Inflammatory macrophage (primary cell): ENCODE measurements at regions not wholly inside any gene's neighbourhood (a gene's known extent, or its start where the extent isn't known, plus 50 kb on each side); places are given as distances from the start of the nearest gene placed in this dataset.

Experiments
- DNase-seq, 2 donors: peaks; one replicate each; pipeline ENCODE4 v3.0.0-alpha.2; 2020 to 2022

DNA sequence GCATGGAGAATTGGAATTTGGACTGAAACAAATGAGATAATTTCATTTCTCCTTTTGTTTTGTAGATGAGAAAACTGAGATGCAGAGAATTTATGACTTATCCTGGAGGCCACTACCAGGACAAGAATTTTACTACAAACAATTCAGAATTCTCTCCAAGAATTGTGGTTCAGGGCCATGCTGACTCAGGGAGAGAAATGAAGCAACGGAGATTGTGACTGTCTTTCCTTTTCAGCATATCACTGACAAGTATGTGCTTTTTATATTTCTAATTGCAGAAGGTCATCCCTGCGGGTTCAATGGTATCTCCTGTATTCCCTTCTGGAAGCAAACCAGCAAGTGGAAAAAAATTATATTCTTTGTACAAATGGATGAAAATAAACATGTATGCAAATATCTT lies 170.8 kb upstream of the MITF start:
- DNase-seq, result no peak

DNA sequence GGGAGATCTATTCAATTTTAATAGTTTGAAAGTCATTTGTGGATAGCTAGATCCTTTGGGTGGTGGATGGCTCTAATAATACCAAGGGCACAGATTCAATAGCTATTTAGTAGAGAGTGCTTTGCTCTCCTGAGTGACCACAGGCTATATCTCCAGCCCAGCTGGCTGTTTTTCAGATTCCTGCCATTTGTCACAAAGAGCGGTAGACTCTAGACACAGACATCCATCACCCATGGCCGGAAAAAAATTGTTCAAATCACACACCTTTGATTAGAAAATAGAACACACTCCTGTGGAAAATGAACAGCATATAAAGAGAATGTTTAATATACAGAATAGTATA lies 171.6 kb upstream of the MITF start:
- DNase-seq, result no peak

DNA sequence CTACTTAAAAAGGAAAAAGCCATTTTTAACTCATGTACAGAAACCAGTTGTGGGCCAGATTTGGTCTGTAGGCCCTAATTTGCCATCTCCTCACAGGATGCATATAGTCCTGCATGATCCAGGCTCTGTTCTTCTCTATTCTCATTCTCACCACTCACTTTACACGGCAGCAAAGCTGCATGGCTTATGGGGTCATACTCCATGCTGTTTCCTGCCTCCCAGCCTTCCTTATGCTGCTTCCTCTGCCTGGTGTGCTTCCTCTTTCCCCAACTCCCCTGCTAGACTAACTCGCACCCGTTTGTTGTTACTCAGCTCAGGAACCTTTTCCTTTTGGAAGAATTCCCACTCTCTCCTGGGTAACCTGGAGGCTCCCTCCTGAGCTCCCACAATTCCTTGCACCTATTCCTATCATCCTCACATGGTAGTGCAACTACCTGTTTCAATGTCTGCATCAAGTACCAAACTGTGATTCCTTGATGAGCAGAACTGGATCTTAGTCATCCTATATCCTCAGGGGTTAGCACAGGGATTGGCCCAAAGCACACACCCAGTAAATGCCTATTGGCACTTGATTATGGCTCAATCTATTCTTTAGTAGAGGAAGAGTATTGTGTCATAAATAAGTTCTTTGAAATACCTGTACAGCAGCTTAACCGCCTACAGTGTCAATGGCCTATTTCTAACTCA lies 172.1 kb upstream of the MITF start:
- peak; percentile 44 to 46 for DNase-seq

DNA sequence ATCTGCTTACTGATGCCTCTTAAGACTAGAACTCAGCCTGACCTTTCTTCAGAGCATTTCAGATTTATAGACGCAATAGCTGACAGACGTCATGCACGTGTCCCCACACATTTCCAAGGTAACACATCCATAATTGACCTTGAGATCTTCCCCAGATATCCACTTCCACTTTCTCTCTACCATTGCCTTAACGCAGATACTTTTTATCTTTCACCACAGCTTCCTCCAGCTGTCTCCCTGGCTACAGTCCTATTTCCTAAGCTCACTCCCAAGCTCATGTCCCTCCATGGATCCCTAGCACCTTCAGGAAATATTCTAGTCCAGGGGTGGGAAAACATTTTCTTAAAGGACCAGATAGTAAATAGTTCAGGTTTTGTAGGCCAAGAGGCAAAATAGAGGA lies 173.0 kb upstream of the MITF start:
- peak; percentile 16 to 29 for DNase-seq

- no peak for DNase-seq
Observed at GRCh38 chr3:69565316-69565715, 173.9 kb upstream of the MITF start.

GRCh38 chr3:69563981-69564380 lies 175.3 kb upstream of the MITF start:
- peak; percentile 60 to 67 for DNase-seq

- DNase-seq, result peak in 1 of 2 donors; percentile 8
Observed at GRCh38 chr3:69563151-69563550, 176.1 kb upstream of the MITF start.

DNA sequence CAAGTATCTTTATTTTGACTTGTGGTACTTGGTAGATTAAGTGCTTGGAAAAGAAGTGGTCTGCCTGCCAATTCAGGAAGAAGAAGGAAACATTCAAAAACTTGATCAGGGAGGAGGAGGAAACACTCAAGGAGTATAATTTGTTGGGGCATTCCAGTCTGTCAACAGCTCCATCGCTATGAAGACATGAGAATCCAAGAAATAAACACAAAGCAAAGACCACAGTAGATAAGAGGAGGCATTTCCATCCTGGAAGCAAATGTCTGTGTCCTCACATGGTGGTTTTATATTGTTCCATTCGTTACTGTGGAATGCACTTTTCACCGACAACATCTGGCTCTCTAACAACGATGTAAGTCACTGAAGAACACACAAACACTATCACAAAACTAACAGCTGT lies 176.1 kb upstream of the FRMD4B start:
- no peak for DNase-seq

DNA sequence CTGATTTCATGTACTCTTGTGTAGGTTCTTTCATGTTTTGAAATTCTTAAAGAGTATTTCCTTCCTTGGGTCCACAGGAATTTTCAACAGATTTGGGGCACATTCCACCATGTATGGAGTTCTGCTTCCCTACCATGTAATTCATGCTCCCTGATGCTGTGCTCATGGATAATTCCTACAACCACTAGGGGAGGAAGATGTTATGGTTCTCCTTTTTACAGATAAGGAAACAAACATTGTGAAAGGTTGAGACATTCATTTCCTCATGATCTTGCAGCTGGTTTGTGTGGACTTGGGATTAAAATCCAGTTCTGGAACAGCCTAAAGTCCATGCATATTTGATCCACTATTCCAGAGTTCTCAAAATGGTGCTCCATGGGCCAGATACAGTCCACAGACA lies 174.9 kb upstream of the FRMD4B start:
- peak; percentile 78 to 84 for DNase-seq

DNA sequence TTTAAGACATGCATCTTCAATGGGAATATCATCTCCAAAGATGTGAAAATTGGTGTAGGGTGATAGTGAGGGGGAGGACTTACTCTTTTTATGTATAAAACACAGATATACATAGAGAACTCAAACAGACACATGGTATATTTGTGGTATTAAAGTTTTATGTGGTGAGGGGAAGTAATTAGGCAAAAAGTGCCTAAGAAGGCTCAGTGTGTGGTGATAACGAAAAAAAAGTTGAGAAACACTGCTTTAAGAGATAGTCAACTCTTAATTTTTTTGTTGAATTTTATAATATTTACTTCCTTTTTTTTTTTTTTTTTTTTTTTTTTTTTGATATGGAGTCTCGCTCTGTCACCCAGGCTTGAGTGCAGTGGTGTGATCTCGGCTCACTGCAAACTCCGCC lies 174.2 kb upstream of the FRMD4B start:
- peak in 1 of 2 donors; percentile 40 for DNase-seq

- DNase-seq, result peak; percentile 93 to 97
Observed at GRCh38 chr3:69558912-69559311, 173.0 kb upstream of the FRMD4B start.

- no peak for DNase-seq
Observed at GRCh38 chr3:69554576-69554975, 168.7 kb upstream of the FRMD4B start.

DNA sequence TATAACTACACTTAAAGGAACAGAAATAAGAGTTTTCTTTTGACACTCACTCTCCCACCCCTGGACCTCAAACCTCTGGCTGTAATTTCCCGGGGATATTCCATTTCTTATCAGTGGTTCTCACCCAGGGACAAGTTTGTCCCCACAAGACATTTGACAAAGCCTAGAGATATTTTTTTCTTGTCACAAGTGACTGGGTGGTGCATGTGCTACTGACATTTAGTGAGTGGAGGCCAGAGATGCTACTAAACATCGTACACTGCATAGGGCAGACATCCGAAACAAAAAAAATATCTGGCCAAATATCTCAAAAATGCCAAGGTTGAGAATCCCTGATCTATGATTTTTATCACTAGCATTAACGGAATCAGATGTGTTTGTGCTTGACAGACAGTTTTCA lies 168.0 kb upstream of the FRMD4B start:
- no peak for DNase-seq

GRCh38 chr3:69547461-69547880 lies 161.6 kb upstream of the FRMD4B start:
- peak; percentile 77 to 86 for DNase-seq

DNA sequence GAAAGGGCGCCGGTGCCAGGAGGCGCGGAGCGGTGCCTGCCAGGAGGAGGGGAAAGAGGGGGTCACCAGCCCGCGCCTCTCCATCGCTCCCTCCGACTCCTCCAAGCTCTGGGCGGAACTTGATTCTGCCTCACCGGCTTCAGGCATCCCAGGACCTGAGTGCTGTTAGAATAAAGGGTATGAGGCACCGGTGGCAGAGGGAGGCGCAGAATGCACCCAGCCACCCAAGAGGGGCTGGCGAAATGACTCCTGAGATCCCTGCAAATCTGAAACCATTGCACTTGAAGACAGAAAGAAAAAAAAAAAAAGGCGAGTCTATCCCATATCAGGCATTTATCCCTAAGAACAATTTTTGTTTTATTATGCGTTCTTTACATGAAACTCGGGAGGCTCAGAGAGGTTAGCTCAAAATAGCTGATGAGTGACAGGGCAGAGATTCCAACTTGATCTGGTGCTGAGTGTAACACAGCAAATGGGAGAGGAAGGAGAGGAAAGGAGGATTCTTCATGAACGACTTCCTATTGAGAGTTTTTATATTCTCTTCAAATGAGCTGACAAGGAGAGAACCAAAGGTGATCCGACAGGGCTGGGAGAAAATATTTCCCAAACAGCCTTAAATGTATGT lies 157.0 kb upstream of the FRMD4B start:
- peak in 1 of 2 donors; percentile 8 for DNase-seq

DNA sequence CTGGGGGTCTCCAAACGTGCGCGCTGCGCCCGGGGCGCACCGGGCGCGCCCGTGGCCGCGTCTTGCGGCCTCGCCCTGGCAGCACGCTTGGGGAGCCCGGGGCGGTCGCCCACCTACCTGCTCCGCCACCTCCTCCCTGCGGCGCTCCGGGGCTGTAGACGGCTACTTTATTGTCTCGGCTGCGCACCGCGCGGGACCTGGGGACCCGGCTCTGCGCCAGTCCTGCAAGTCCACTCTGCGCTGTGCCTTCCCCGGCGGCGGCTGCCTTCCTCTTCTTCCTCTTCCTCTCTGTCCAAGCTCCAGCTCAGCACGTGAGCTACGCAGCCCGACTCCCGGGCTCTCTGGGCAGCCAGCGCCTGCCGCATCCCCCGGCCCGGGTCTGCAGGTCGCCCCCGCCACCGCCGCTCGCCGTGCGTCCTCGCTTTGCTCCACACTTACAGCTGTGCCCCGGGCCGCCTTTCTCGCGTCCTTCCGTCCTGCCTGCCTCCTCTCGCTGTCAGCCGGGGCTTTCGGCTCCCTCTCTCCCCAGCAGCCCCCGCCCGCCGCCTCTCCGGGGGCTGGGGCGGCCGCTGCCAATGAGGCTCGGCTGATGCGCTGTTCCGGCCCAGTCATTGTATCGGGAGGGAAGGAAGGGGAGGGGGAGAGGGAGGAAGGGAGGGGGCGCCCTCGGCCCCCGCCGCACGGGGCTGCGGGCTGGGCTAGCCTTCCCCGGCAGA lies 156.4 kb upstream of the FRMD4B start:
- peak; percentile 58 to 72 for DNase-seq

GRCh38 chr3:69541711-69542088 lies 155.8 kb upstream of the FRMD4B start:
- peak; percentile 78 to 95 for DNase-seq

DNA sequence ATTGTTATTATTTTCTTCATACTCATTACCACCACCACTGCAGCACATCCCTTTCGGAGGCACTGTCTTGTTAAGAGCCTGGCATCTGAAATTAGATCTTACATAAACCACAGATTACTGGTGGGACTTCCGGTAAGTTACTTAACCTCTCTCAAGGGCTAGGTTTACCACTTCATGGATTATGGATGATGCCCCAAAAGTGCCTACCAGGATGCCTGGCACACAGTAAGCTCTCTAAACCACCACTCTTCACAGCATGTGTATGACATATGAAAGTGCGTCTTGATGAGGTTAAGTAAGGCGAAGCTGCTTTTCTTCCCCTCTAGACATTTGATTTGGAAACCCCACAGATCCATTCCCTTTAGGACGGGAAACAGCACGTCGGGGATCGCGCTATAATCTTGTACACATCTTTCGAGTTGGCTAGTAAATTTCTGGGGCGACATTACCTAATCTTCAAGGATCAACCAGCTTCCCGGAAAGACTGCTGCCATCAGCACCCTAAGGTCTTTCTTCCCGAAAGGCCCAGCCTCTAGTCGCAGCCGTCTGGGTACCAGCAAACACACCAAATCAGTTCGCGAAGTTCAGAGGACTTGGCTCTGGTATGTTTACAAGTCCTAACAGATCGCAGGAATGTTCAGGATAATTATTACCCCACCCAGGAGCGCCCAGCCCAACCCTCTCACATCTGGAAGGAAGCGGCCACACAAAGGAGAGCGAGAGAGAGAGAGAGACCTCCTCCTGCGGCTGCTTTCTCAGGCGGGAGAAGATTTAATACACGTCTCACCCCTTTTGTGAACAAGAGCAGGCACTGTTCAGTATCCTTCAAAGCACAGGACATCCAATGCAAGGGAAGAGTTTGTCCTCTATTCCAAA lies 155.1 kb upstream of the FRMD4B start:
- peak; percentile 46 to 58 for DNase-seq

- peak in 1 of 2 donors; percentile 32 for DNase-seq
Observed at GRCh38 chr3:69539134-69539533, 153.2 kb upstream of the FRMD4B start.

DNA sequence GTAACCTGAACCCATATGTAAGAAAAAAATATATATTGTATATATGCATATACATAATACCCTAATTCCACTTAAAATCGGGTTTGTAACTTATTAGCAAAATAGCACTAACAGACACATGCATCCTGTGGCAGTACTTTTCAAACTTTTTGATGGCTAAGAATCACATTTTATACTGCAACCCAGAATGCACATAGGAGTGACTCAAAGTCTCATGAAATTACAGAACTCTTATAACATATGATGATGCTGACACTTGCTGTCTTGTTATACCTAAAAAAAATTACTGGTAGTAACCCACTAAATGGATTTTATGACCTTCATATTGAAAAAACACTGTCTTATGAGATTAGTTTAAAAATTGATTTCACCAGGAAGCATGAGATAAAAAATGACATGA lies 152.4 kb upstream of the FRMD4B start:
- peak; percentile 36 to 65 for DNase-seq

DNA sequence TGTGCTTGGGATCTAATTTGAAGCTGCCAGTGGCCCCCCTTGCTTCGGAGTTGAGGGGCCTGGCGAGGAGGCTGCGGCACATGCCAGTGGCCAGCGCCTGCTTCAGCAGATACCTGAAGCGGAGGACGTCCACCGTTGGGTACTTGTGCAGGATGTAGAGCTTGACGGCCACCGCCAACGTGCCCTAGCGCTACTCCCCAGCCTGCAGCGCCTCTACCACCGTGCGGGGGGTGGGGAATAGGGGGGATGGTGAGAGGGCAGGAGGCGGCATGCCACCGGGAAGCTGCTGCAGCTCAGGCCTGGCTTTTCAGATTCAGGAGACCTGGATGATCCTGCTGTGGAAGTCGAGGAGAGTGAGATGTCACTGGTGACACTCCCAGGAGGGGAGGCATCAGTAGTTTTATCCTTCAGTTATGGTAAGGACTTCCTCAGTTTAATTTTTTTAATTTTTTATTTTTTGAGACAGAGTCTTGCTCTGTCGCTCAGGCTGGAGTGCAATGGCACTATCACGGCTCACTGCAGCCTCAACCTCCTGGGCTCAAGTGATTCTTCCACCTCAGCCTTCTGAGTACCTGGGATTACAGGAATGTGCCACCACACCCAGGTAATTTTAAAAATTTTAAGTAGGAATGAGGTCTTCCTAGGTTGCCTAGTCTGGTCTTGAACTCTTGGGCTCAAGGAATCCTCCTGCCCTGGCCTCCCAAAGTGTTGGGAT lies 150.6 kb upstream of the FRMD4B start:
- DNase-seq, result no peak

GRCh38 chr3:69535613-69536012 lies 149.7 kb upstream of the FRMD4B start:
- no peak for DNase-seq
